H9 (cell line): ENCODE measurements at regions not wholly inside any gene's neighbourhood (a gene's known extent, or its start where the extent isn't known, plus 50 kb on each side); places are given as distances from the start of the nearest gene placed in this dataset.

Source experiments
- DNase-seq: peaks from one replicate; pipeline ENCODE4 v3.0.0-alpha.2; 2017
- H2AFZ ChIP-seq: one replicate; pipeline ENCODE4 v1.6.1; 2013; ENCODE audit warnings: mild to moderate bottlenecking, low read length, control low read depth, moderate library complexity
- H2AK5ac ChIP-seq: 2 replicates; pipeline ENCODE4 v1.6.1; 2013; ENCODE audit warnings: low read length, control low read depth, mixed read lengths; ENCODE audit not compliant: insufficient read length
- H2BK120ac ChIP-seq: one replicate; pipeline ENCODE4 v1.6.1; 2013; ENCODE audit warnings: low read depth, mild to moderate bottlenecking, low read length, control low read depth, inconsistent platforms; ENCODE audit not compliant: poor library complexity, severe bottlenecking
- H2BK12ac ChIP-seq: 2 replicates; pipeline ENCODE4 v1.6.1; 2013; ENCODE audit warnings: low read length, control low read depth, mixed read lengths, low read depth; ENCODE audit not compliant: insufficient read length
- H2BK15ac ChIP-seq: 2 replicates; pipeline ENCODE4 v1.6.1; 2013; ENCODE audit warnings: low read depth, low read length, control low read depth
- H2BK20ac ChIP-seq: one replicate; pipeline ENCODE4 v1.6.1; 2013; ENCODE audit warnings: low read depth, mild to moderate bottlenecking, low read length, control low read depth, inconsistent platforms; ENCODE audit not compliant: poor library complexity, severe bottlenecking
- H2BK5ac ChIP-seq: 2 replicates; pipeline ENCODE4 v1.6.1; 2013; ENCODE audit warnings: low read length, control low read depth, mixed read lengths; ENCODE audit not compliant: insufficient read length
- H3K14ac ChIP-seq: 2 replicates; pipeline ENCODE4 v1.6.1; 2013; ENCODE audit warnings: low read length, control low read depth; ENCODE audit not compliant: insufficient read depth
- H3K18ac ChIP-seq: 2 replicates; pipeline ENCODE4 v1.6.1; 2013; ENCODE audit warnings: low read depth, mild to moderate bottlenecking, mixed read lengths, low read length, control low read depth; ENCODE audit not compliant: insufficient read length
- H3K23ac ChIP-seq: 2 replicates; pipeline ENCODE4 v1.6.1; 2013; ENCODE audit warnings: low read length, control low read depth, mixed read lengths, low read depth; ENCODE audit not compliant: insufficient read length
- H3K23me2 ChIP-seq: 2 replicates; pipeline ENCODE4 v1.6.1; 2013; ENCODE audit warnings: low read depth, mild to moderate bottlenecking, mixed read lengths, low read length, control low read depth; ENCODE audit not compliant: insufficient read length, poor library complexity, severe bottlenecking
- H3K27ac ChIP-seq: 2 replicates; pipeline ENCODE4 v1.5.1; 2013; ENCODE audit warnings: low read length, control low read depth, mixed read lengths, low read depth; ENCODE audit not compliant: insufficient read length
- H3K27me3 ChIP-seq: 2 replicates; pipeline ENCODE4 v1.6.1; 2013; ENCODE audit warnings: low read length, control low read depth, inconsistent platforms; ENCODE audit not compliant: insufficient read depth
- H3K4ac ChIP-seq: 2 replicates; pipeline ENCODE4 v1.6.1; 2013; ENCODE audit warnings: low read depth, mild to moderate bottlenecking, control low read depth, inconsistent platforms, low read length, moderate library complexity
- H3K4me1 ChIP-seq: 2 replicates; pipeline ENCODE4 v1.6.1; 2013; ENCODE audit warnings: low read length, control low read depth, inconsistent platforms; ENCODE audit not compliant: insufficient read depth
- H3K4me2 ChIP-seq: 2 replicates; pipeline ENCODE4 v1.6.1; 2013; ENCODE audit warnings: low read length, control low read depth, mixed read lengths; ENCODE audit not compliant: insufficient read length, insufficient read depth
- H3K56ac ChIP-seq: 2 replicates; pipeline ENCODE4 v1.6.1; 2013; ENCODE audit warnings: low read depth, mild to moderate bottlenecking, mixed read lengths, low read length, control low read depth; ENCODE audit not compliant: insufficient read length
- H3K79me1 ChIP-seq: 2 replicates; pipeline ENCODE4 v1.6.1; 2013; ENCODE audit warnings: low read depth, mild to moderate bottlenecking, moderate library complexity, low read length, control low read depth, inconsistent platforms; ENCODE audit not compliant: insufficient read depth, poor library complexity, severe bottlenecking
- H3K79me2 ChIP-seq: 2 replicates; pipeline ENCODE4 v1.6.1; 2013; ENCODE audit warnings: low read length, control low read depth, inconsistent platforms; ENCODE audit not compliant: insufficient read depth
- H3K9ac ChIP-seq: 2 replicates; pipeline ENCODE4 v1.6.1; 2013; ENCODE audit warnings: low read length, control low read depth, mixed read lengths; ENCODE audit not compliant: insufficient read length; ENCODE audit errors: extremely low read depth
- H3K9me3 ChIP-seq: one replicate; pipeline ENCODE4 v1.6.1; 2013; ENCODE audit warnings: low read depth, low read length, inconsistent platforms; ENCODE audit not compliant: control insufficient read depth
- H3T11ph ChIP-seq: one replicate; pipeline ENCODE4 v1.6.1; 2013; ENCODE audit warnings: mild to moderate bottlenecking, low read length, control low read depth, inconsistent platforms
- H4K20me1 ChIP-seq: one replicate; pipeline ENCODE4 v1.6.1; 2013; ENCODE audit not compliant: control insufficient read depth, insufficient read length, insufficient read depth
- H4K5ac ChIP-seq: 2 replicates; pipeline ENCODE4 v1.6.1; 2013; ENCODE audit warnings: low read depth, mild to moderate bottlenecking, mixed read lengths, low read length, control low read depth; ENCODE audit not compliant: insufficient read length
- H4K8ac ChIP-seq: replicated peaks from 2 replicates; pipeline ENCODE4 v1.6.1; 2013; ENCODE audit warnings: low read length, control low read depth, mixed read lengths, low read depth; ENCODE audit not compliant: insufficient read length
- H4K91ac ChIP-seq: 2 replicates; pipeline ENCODE4 v1.6.1; 2013; ENCODE audit warnings: low read depth, mild to moderate bottlenecking, moderate library complexity, mixed read lengths, low read length, control low read depth; ENCODE audit not compliant: insufficient read length
- H3K27ac Mint-ChIP-seq, 3 experiments: 2 replicates in 2 of 3; 3 replicates in 1 of 3; pipeline ENCODE4 v1.8.0; 2020 to 2021; ENCODE audit warnings: mixed read lengths in 3 of 3, mild to moderate bottlenecking in 1 of 3, moderate library complexity in 1 of 3
- H3K27me3 Mint-ChIP-seq: 2 replicates; pipeline ENCODE4 v1.8.0; 2021; ENCODE audit warnings: low read depth, mild to moderate bottlenecking, moderate library complexity, mixed read lengths
- H3K36me3 Mint-ChIP-seq, 3 experiments: 2 replicates in 2 of 3; 3 replicates in 1 of 3; pipeline ENCODE4 v1.8.0; 2020 to 2021; ENCODE audit warnings: low read depth in 3 of 3, mixed read lengths in 3 of 3; ENCODE audit not compliant: insufficient read depth in 1 of 3
- H3K4me1 Mint-ChIP-seq, 2 experiments: 2 replicates each; pipeline ENCODE4 v1.8.0; 2020; ENCODE audit warnings: mixed read lengths in 2 of 2
- H3K4me3 Mint-ChIP-seq, 2 experiments: 2 replicates in 1 of 2; 3 replicates in 1 of 2; pipeline ENCODE4 v1.8.0; 2020 to 2021; ENCODE audit warnings: mild to moderate bottlenecking in 2 of 2, mixed read lengths in 2 of 2, moderate library complexity in 1 of 2
- H3K9me3 Mint-ChIP-seq, 2 experiments: 2 replicates in 1 of 2; 3 replicates in 1 of 2; pipeline ENCODE4 v1.8.0; 2020; ENCODE audit warnings: mild to moderate bottlenecking in 2 of 2, mixed read lengths in 2 of 2, moderate library complexity in 1 of 2
- CTCF ChIP-seq: fragments of 200-600 bp; sonication (generic); conservative IDR thresholded peaks from 3 replicates; pipeline ENCODE4 v1.8.0; 2021; ENCODE audit warnings: antibody characterized with exemption, mild to moderate bottlenecking
- WGBS: extraction: QIAGEN DNeasy Blood & Tissue Kit; methylation state at CpG from one replicate; pipeline ENCODE4 v1.1.7; 2013; ENCODE audit warnings: missing lambda C conversion rate, low lambda C conversion rate, mixed read lengths; ENCODE audit not compliant: insufficient read length; ENCODE audit errors: extremely low coverage; 5-methylcytosine and 5-hydroxymethylcytosine counted together

- no peak overlapping the region for H3K56ac ChIP-seq
- no peak overlapping the region for H2BK20ac ChIP-seq
- H2BK12ac ChIP-seq: no peak overlapping the region
- H4K5ac ChIP-seq: no peak overlapping the region
- no peaks in the 10 kb centered on the region for H3K79me2 ChIP-seq
- no peaks in the 10 kb centered on the region for H3K79me1 ChIP-seq
- H3K9ac ChIP-seq: no peak overlapping the region
- H3K27ac Mint-ChIP-seq: no peak overlapping the region
- H3K4me3 Mint-ChIP-seq: no peak overlapping the region
- no peak overlapping the region for H3K14ac ChIP-seq
- DNase-seq: no peak
- H3T11ph ChIP-seq: no peak overlapping the region
- H3K4ac ChIP-seq: no peak overlapping the region
- no peak overlapping the region for H2BK120ac ChIP-seq
- H3K27ac ChIP-seq: no peak overlapping the region
- no peaks in the 10 kb centered on the region for H3K36me3 Mint-ChIP-seq
- H3K23ac ChIP-seq: no peak overlapping the region
- no peaks in the 10 kb centered on the region for H3K23me2 ChIP-seq
- H3K4me1 Mint-ChIP-seq: peaks cover 27 to 29% of the 10 kb centered on the region in 2 experiments
- no peak for TF ChIP-seq CTCF
- no peaks in the 10 kb centered on the region for H3K9me3 Mint-ChIP-seq
- WGBS: no CpG with 5 or more reads among the region's 1 CpG
- H3K9me3 ChIP-seq: no peaks in the 10 kb centered on the region
- H2BK5ac ChIP-seq: no peak overlapping the region
- no peak overlapping the region for H4K8ac ChIP-seq
- H3K4me1 ChIP-seq: no peaks in the 10 kb centered on the region
- no peak overlapping the region for H2AFZ ChIP-seq
- no peak overlapping the region for H3K18ac ChIP-seq
- H3K27me3 Mint-ChIP-seq: peaks cover 2% of the 10 kb centered on the region; the same call in 1 of the 2 replicates
- H3K27me3 ChIP-seq: no peaks in the 10 kb centered on the region
- no peak overlapping the region for H2BK15ac ChIP-seq
- no peak overlapping the region for H4K91ac ChIP-seq
- no peak overlapping the region for H3K4me2 ChIP-seq
- H2AK5ac ChIP-seq: no peak overlapping the region
- no peaks in the 10 kb centered on the region for H4K20me1 ChIP-seq
These were observed 198.7 kb upstream of the CMC1 start for GRCh38 chr3:28042707-28043106.
